ENCODE measurements at regions not wholly inside any gene's neighbourhood (a gene's known extent, or its start where the extent isn't known, plus 50 kb on each side); places are given as distances from the start of the nearest gene placed in this dataset.

- no peak for TF ChIP-seq EZH2 (IDR thresholded peaks at IDR 0.05; ENCODE audit: low read length, missing control alignments)
- TF ChIP-seq CTCF (conservative IDR thresholded peaks at IDR 0.05 in 1 of 2, IDR thresholded peaks at IDR 0.05 in 1 of 2; ENCODE audit: low read depth in 1 of 2, low read length in 2 of 2), result no peak
- Histone ChIP-seq H3K36me3 (ENCODE audit: control insufficient read depth, insufficient read depth, low read length) (no peaks in the 10 kb centered on the region), H3K4me3 (replicated peaks in 1 of 4; ENCODE audit: control extremely low read depth in 1 of 4, insufficient read depth in 1 of 4, low read depth in 3 of 4, low read length in 4 of 4) (no peak overlapping the region), H2AFZ (ENCODE audit: low read length) (no peak overlapping the region), H3K27me3 (ENCODE audit: control insufficient read depth, insufficient read depth, low read length) (no peaks in the 10 kb centered on the region), H3K4me2 (ENCODE audit: extremely low read depth, insufficient read depth, low read length) (no peak overlapping the region), H3K9ac (ENCODE audit: insufficient read depth, low read length) (no peak overlapping the region), H3K79me2 (ENCODE audit: control insufficient read depth, insufficient read depth, low read length) (no peaks in the 10 kb centered on the region), H3K9me3 (ENCODE audit: control insufficient read depth, insufficient read depth, low read depth, low read length) (no peaks in the 10 kb centered on the region), H3K27ac (ENCODE audit: insufficient read depth, low read length) (no peak overlapping the region), H3K4me1 (ENCODE audit: control insufficient read depth, extremely low read depth, insufficient read depth, low read length) (no peaks in the 10 kb centered on the region), H4K20me1 (ENCODE audit: control insufficient read depth, extremely low read depth, insufficient read depth, low read length) (no peaks in the 10 kb centered on the region)
- no peak for DNase-seq (ENCODE audit: low read depth in 2 of 2)
Observed at GRCh38 chrX:142702749-142703148, 323.0 kb upstream of the SPANXN4 start.

GRCh38 chrX:142688256-142688655, 337.5 kb upstream of the SPANXN4 start:
- no peaks in the 10 kb centered on the region for H3K36me3 ChIP-seq (ENCODE audit: control insufficient read depth, insufficient read depth, low read length)
- no peak for DNase-seq (ENCODE audit: low read depth in 2 of 2)
- no peaks in the 10 kb centered on the region for H3K9me3 ChIP-seq (ENCODE audit: control insufficient read depth, insufficient read depth, low read depth, low read length)
- H3K9ac ChIP-seq (ENCODE audit: insufficient read depth, low read length), result no peak overlapping the region
- no peak overlapping the region for H3K4me3 ChIP-seq (replicated peaks in 1 of 4; ENCODE audit: control extremely low read depth in 1 of 4, insufficient read depth in 1 of 4, low read depth in 3 of 4, low read length in 4 of 4)
- no peak overlapping the region for H3K27ac ChIP-seq (ENCODE audit: insufficient read depth, low read length)
- H2AFZ ChIP-seq (ENCODE audit: low read length), result no peak overlapping the region
- H3K27me3 ChIP-seq (ENCODE audit: control insufficient read depth, insufficient read depth, low read length), result no peaks in the 10 kb centered on the region
- H3K79me2 ChIP-seq (ENCODE audit: control insufficient read depth, insufficient read depth, low read length), result no peaks in the 10 kb centered on the region
- no peak overlapping the region for H3K4me2 ChIP-seq (ENCODE audit: extremely low read depth, insufficient read depth, low read length)
- TF ChIP-seq CTCF (conservative IDR thresholded peaks at IDR 0.05 in 1 of 2, IDR thresholded peaks at IDR 0.05 in 1 of 2; ENCODE audit: low read depth in 1 of 2, low read length in 2 of 2), result no peak
- no peaks in the 10 kb centered on the region for H4K20me1 ChIP-seq (ENCODE audit: control insufficient read depth, extremely low read depth, insufficient read depth, low read length)
- H3K4me1 ChIP-seq (ENCODE audit: control insufficient read depth, extremely low read depth, insufficient read depth, low read length), result no peaks in the 10 kb centered on the region

GRCh38 chrX:142686653-142687283, 339.0 kb upstream of the SPANXN4 start:
- Histone ChIP-seq H3K9me3 (ENCODE audit: control insufficient read depth, insufficient read depth, low read depth, low read length) (no peaks in the 10 kb centered on the region), H3K9ac (ENCODE audit: insufficient read depth, low read length) (no peak overlapping the region), H3K4me1 (ENCODE audit: control insufficient read depth, extremely low read depth, insufficient read depth, low read length) (no peaks in the 10 kb centered on the region), H3K79me2 (ENCODE audit: control insufficient read depth, insufficient read depth, low read length) (no peaks in the 10 kb centered on the region), H3K27me3 (ENCODE audit: control insufficient read depth, insufficient read depth, low read length) (no peaks in the 10 kb centered on the region), H2AFZ (ENCODE audit: low read length) (no peak overlapping the region), H3K4me2 (ENCODE audit: extremely low read depth, insufficient read depth, low read length) (no peak overlapping the region), H3K27ac (ENCODE audit: insufficient read depth, low read length) (no peak overlapping the region), H3K4me3 (replicated peaks in 1 of 4; ENCODE audit: control extremely low read depth in 1 of 4, insufficient read depth in 1 of 4, low read depth in 3 of 4, low read length in 4 of 4) (no peak overlapping the region), H4K20me1 (ENCODE audit: control insufficient read depth, extremely low read depth, insufficient read depth, low read length) (no peaks in the 10 kb centered on the region), H3K36me3 (ENCODE audit: control insufficient read depth, insufficient read depth, low read length) (no peaks in the 10 kb centered on the region)
- no peak for DNase-seq (ENCODE audit: low read depth in 2 of 2)
- TF ChIP-seq CTCF (conservative IDR thresholded peaks at IDR 0.05 in 1 of 2, IDR thresholded peaks at IDR 0.05 in 1 of 2; ENCODE audit: low read depth in 1 of 2, low read length in 2 of 2) (no peak), EZH2 (IDR thresholded peaks at IDR 0.05; ENCODE audit: low read length, missing control alignments) (no peak)
